Stimulated activated CD4-positive, alpha-beta T cell treated with anti-CD3 and anti-CD28 coated beads, Interleukin-4, amount 100 ng/mL, for 1 hour (primary cell): ENCODE measurements at regions not wholly inside any gene's neighbourhood (a gene's known extent, or its start where the extent isn't known, plus 50 kb on each side); places are given as distances from the start of the nearest gene placed in this dataset.

Source experiments
- DNase-seq: peaks from one replicate; pipeline ENCODE4 v3.0.0-alpha.2; 2020

DNA sequence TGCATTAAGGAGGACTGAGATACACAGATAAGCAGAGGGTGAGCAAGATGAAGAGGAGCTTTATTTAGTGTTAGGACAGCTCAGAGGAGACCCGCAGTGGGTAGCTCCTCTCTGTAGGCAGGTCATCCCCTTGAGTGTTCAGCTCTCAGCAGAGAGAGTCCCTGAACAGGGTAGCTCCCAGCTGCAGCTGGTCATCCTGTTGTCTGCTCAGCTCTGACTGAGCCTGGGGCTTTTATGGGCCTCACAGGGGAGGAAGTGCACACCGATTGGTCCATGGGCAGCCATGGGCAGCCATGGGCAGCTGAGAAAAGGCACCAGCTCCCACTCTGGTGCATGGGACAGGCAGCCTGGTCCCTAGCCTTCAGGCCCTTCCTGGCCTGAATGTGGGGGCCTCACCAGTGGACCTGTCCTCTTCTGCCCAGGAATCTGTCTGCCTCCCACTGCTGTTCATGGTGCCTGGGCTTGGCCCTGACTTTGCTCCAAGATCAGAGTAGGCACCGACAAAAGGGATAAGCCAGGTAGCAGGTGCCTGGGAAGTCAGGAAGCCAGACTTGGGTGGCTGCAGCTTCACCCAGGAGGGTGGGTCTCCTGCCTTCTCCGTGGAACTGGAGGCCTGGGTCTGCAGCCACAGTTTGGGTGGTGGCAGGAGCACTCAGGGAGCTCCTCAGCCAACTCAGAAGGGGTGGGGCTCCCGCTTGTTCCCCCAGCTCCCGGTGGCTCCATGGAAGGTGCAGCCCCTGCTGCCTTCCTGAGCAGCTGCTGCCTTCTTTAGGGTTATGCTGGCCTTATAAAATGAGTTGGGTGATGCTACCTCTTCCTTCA is 54.7 kb downstream of the MYEOV start:
- no peak for DNase-seq

DNA sequence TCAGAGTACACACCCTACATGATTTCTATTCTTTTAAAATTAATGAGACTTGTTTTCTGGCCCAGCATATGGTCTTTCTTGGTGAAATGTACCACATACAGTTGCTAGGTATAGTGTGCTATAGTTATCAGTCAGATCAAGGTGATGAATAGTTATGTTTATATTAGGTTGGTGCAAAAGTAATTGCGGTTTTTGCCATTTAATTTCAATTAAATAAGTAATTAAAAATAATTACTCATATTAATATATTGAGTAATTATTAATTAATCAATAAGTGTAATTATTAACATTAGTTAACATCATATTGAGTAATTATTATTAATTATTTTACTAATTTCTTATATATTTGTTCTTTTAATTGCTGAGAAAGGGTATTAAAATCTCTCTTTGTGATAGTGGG is 56.1 kb downstream of the MYEOV start:
- DNase-seq: no peak

GRCh38 chr11:69350596-69350995 is 56.6 kb downstream of the MYEOV start:
- no peak for DNase-seq

- no peak for DNase-seq
These were observed 57.5 kb downstream of the MYEOV start for GRCh38 chr11:69351460-69351859.

DNA sequence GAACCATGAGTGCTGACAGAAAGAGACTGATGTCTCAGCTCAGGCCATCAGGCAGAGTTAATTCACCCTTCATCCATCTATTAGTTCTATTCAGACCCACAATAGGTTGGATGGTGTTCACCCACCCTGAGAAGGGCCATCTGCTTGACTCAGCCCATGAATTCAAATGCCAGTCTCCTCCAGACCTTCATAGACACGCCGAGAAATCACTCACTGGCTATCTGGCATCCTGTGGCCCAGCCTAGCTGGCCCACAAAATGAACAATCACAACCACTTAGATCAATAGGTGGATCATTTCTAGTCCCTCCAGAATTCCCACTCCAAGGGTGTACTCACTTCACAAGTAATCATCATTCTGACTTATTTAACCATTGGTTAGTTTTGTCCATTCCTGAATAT is 58.2 kb downstream of the MYEOV start:
- DNase-seq: no peak

GRCh38 chr11:69352715-69353319 is 58.9 kb downstream of the MYEOV start:
- peak; percentile 49 for DNase-seq

DNA sequence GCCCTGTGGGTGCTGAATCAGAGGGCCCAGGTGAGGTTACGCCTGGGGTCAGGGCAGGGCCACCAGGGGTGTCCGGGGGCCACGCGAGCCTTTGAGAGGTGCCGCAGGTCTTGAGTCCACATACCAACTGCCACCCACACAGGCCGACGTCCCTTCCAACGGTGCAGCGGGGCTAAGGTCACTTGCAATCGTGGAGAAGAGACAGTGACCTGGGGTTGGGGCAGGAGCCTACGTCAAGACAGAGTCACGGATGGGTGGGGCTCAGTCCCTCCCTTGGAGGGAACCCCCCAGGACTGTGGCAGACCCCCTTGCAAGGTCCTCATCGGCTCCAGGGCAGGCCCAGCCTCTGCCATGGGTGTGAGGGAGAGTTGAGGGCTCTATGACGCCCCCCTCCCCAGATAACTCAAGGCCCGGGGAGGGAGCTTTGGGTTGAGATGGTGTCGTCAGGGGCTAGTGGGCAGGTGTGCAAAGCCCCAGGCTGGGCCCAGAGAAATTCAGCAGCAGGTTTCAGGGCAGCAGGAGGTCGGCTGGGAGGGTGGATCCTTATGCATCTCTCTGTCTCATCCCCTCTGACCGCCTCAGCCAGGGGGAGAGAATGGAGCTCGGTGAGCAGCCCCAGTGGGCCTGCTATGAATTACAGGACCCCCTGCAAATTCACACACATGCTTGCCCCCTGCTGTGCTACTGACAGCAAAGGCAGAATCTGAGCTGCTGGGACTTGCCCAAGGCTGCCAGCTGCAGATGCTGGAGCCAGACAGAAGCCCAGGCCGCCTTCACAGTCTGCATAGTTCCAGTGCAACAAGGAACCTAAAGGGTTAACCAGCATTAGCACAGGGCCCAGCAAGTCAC is 60.0 kb downstream of the MYEOV start:
- DNase-seq: no peak

GRCh38 chr11:69354545-69354897 is 60.6 kb downstream of the MYEOV start:
- DNase-seq: no peak

GRCh38 chr11:69355346-69355940 is 61.5 kb downstream of the MYEOV start:
- DNase-seq: no peak

DNA sequence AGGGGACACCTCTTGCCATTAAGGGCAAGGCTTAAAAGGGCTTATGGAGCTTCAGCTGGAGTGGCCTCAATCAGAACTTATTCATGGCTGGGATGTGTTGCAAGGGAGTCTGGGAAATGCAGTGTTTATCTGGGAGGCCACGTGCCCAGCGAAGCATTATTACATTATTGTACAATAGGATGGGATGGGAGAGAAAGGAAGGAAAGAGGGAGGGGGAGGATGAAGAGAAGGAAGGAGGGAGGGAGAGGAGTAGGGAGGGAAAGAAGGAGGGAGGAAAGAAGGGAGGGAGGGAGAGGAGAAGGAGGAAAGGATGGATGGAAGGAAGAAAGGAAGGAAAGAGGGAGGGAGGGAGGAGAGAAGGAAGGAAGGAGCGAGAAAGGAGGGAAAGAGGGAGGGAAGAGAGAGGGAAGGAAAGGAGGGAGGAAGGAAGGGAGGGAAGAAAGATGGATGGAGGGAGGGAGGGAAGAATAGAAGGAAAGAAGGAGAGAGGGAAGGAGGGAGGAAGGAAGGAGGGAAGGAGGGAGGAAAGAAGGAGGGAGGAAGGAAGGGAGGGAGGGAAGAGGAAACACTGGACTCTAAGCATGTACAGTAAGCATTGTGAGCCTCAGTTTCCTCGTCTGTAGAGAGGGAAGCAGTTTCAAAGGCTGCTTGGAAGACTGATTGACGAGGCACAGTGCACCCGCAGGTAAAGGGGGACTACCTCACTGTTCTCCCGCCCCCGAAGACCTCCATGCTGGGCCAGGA is 62.2 kb downstream of the MYEOV start:
- no peak for DNase-seq

- DNase-seq: no peak
These were observed 62.9 kb downstream of the MYEOV start for GRCh38 chr11:69356703-69357457.

GRCh38 chr11:69357458-69358397 is 63.8 kb downstream of the MYEOV start:
- no peak for DNase-seq

DNA sequence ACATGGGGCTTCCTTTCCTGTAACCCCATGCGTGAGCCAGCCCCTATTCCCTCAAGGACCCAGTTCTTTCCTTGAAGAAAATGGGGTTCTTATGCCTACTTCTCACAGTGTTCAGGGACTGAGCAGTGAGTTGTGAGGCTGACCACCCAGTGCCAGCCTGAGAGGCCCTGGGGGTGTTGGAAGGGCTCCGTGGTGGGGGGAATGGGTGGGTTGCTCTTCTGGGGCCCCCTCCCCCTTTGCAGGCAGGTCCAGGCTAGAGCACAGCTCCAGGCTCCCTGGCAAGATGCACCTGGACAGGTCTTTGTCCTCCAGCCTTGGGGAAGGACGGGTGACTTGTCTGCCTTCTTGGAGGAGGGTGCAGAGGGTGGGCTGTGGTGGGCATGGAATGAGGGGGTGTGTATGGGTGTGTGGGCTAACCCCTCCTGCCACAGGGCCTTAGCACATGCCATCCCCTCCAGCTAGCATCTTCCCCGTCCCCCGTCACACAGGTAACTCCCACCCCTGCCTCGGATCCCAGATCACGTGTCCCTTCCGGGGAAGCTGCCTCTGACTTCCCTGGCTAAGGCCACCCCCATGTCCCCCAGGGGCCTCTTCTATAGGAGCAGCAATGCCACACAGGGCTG is 64.6 kb downstream of the MYEOV start:
- no peak for DNase-seq

GRCh38 chr11:69359735-69360480 is 66.0 kb downstream of the MYEOV start:
- no peak for DNase-seq

DNA sequence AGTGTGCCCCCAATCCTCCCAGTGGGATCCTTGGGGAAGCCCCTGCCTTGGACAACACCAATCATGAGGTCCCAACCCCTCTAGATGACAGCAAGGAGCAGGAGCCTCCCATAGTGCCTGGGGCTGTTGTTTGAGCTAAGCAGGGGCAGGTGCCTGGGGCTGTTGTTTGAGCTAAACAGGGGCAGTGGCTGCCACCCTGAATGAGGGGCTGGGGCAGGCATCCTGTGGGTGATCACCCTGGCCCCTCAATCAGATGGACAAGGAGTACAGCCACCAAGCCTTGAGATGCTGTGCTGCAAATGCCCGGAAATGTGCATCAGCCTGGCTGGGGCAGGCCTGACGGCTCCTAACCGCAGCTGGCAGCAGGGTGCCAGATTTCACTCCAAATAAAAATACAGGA is 66.7 kb downstream of the MYEOV start:
- no peak for DNase-seq

DNA sequence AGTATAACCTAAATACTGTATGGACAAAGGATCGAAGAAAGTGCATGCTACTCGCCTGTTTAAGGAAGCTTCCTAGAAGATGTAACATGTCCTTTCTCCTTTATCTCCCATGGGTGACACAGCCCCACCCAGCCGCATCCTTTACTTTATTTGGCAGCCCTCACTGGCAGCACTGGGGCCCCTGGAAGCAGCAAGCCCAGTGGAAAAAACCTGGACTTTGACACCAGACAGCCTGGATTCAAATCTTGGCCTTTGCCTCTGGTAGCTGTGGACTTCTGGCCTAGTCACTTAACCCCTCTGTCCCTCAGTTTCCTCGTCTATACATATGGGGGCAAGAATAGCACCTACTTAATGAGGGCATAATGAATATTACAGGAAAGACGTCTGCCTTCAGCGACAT is 67.1 kb downstream of the MYEOV start:
- DNase-seq: no peak

DNA sequence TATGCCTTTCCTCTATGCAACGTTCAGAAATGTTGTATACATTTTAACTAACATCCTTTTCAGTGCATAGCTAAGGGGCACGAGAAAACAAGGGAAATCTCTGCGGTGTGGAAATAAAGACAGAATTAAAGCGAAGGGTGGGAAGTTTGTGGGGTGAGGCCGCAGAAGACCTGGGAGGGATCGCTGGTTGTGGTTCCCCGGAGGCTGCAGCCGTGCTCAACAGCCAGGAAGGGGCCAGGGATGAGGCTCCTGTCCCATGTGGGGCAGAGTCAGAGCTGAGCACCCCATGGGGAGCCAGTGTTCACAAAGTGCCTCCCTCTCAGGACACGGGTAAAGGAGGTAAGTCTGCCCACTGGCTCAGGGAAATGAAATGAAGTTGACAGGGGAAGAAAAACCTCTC is 67.5 kb downstream of the MYEOV start:
- DNase-seq: no peak

- no peak for DNase-seq
These were observed 68.4 kb downstream of the MYEOV start for GRCh38 chr11:69362315-69362714.

DNA sequence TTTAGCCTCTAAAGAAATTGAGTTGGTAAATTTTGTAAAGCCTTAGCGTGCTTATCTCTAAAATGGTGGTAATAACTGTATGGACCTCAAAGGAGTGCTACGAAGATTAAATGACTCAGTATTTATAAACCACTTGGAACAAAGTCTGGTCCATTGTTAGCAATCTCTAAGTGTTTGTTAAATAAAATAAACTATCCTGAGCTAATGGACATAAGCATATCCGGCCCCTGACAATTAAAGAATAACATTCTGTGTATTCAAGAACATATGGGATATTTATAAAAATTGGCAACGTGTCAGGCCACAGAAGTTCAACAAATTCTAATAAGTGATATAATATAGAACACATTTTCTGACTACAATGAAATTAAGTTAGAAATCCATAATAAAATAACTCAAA is 71.0 kb downstream of the MYEOV start:
- no peak for DNase-seq

GRCh38 chr11:69365558-69365957 is 71.6 kb downstream of the MYEOV start:
- DNase-seq: no peak
